Gastrocnemius medialis (tissue), 4 donors: ENCODE measurements at regions not wholly inside any gene's neighbourhood (a gene's known extent, or its start where the extent isn't known, plus 50 kb on each side); places are given as distances from the start of the nearest gene placed in this dataset.

Source experiments
- ATAC-seq, 2 donors: fragments of 150-250 bp; one replicate each; pipeline ENCODE4 v1.9.1; 2016
- DNase-seq, 2 donors: peaks; one replicate each; pipeline ENCODE4 v3.0.0-alpha.2; 2019
- H3K27ac ChIP-seq, 4 donors: fragments of 200-600 bp; sonication (generic); 1 replicate in 1 of 4; 2 replicates in 3 of 4; pipeline ENCODE4 v1.5.1; 2016 to 2018; ENCODE audit warnings: mild to moderate bottlenecking in 2 of 4, moderate library complexity in 1 of 4
- H3K27me3 ChIP-seq, 3 donors: fragments of 200-600 bp; sonication (generic) in 2 of 3; 1 replicate in 1 of 3; 2 replicates in 2 of 3; pipeline versions ENCODE4 v1.5.1 to v1.6.0; 2016 to 2019; ENCODE audit warnings: mild to moderate bottlenecking in 1 of 3, moderate library complexity in 1 of 3
- H3K36me3 ChIP-seq, 2 donors: fragments of 200-600 bp; sonication (generic) in 1 of 2; one replicate each; pipeline ENCODE4 v1.5.1; 2017 to 2018
- H3K4me1 ChIP-seq, 2 donors: fragments of 200-600 bp; sonication (generic) in 1 of 2; one replicate each; pipeline ENCODE4 v1.5.1; 2016 to 2017; ENCODE audit warnings: mild to moderate bottlenecking in 2 of 2
- H3K4me3 ChIP-seq, 4 donors: fragments of 200-600 bp; sonication (generic) in 3 of 4; 1 replicate in 1 of 4; 2 replicates in 3 of 4; pipeline ENCODE4 v1.5.1; 2016 to 2019; ENCODE audit warnings: mild to moderate bottlenecking in 2 of 4
- H3K9me3 ChIP-seq, 3 donors: fragments of 200-600 bp; sonication (generic) in 2 of 3; 1 replicate in 1 of 3; 2 replicates in 2 of 3; pipeline ENCODE4 v1.5.1; 2016 to 2019
- CTCF ChIP-seq, 5 experiments: fragments of 450-650 bp in 3 of 5; fragments of 200-600 bp in 2 of 5; sonication (generic) in 2 of 5; IDR thresholded peaks in 4 of 5; conservative IDR thresholded peaks in 1 of 5; 1 replicate in 4 of 5; 2 replicates in 1 of 5; pipeline ENCODE4 v1.5.1; 2016 to 2019; ENCODE audit warnings: antibody characterized with exemption in 5 of 5, mild to moderate bottlenecking in 3 of 5, moderate library complexity in 3 of 5
- POLR2A ChIP-seq, 2 donors: fragments of 450-650 bp; IDR thresholded peaks; one replicate each; pipeline ENCODE4 v1.6.1; 2017; ENCODE audit warnings: antibody characterized with exemption in 2 of 2, mild to moderate bottlenecking in 2 of 2, moderate library complexity in 2 of 2
- in situ Hi-C, 4 donors: fragments of 200-750 bp; cut with MboI; loops; one replicate each; pipeline versions ENCODE4 v1.15.0 to v1.8.0; 2017; ENCODE audit warnings: low sequenced_read_pairs in 4 of 4
- intact Hi-C: fragments of 100-400 bp; cut with DNase I; formaldehyde crosslinking; loops from one replicate; pipeline ENCODE4 v1.15.1; 2023; ENCODE audit warnings: low total_unique reads

DNA sequence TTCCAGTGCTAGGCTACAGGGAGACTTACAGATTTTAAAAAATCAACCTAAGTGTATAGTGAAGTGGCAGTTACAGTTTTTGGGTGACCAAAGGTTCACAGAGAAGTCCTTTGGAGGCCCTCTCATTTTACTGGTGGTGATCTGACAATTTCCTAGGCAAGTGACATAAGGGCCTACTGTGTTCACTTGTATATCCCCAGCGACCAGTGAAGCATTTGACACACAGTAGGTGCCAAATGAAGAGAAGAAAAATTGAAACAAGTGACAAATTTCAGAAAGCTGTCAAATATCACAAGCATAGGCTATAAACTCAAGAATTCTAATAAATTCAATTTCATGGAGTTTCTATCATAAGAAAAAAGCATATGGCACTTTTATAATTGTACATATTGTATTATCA lies 89.5 kb downstream of the RPL22L1 start:
- TF ChIP-seq CTCF (IDR thresholded peaks at IDR 0.05 in 4 of 5, conservative IDR thresholded peaks at IDR 0.05 in 1 of 5) = no peak
- TF ChIP-seq POLR2A (IDR thresholded peaks at IDR 0.05) = no peak
- in situ Hi-C loops = no loop called here
- no peak for ATAC-seq

DNA sequence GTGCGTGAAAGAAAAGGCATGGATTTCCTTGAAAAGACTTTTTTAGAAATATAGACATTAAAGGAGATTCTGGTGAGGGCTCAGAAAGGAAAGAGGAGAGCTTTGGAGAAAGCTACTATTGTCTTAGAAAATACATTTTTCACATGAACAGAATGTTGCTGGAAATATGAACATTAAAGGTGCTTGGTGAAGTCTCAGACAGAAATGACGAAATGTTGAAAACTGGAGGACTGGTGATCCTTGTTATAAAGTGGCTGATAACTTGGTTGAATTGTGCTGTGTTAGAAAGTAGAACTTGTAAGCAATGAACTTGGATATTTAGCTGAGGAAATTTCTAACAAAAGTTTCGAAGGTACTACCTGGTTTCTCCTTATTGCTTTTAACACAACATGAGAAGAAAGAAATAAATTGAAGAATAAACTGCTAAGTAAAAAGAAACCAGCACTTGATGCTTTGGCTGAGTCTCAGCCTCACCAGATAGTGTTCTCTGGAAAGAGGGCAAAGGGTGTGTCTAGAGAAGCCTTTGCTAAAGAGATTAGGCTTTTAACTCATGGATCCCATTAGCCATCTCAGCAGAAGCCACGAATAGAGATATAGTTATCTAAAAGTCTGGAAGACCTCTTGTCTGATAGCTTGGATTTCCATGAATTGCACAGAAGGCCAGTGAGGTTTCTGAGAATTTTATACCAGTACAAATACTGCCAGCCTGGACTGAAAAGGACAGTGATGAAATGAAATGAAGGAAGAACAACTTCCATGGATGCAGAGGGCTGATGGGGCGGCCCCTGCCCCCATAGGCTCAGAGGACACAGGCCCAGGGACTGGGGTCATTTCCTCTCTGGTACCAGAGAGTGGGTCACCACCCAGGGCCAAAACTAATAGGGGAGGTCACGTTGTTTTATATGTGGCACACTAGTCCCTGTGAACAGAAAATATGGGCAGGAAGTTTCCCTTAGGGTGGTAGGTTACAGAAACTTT lies 91.5 kb downstream of the RPL22L1 start:
- intact Hi-C loops = no loop called here
- H3K4me3 ChIP-seq = no peak overlapping the region
- ATAC-seq (no peak), DNase-seq (no peak)
- no peaks in the 10 kb centered on the region for H3K4me1 ChIP-seq
- H3K9me3 ChIP-seq = no peaks in the 10 kb centered on the region
- H3K36me3 ChIP-seq = no peaks in the 10 kb centered on the region
- in situ Hi-C loops = no loop called here
- TF ChIP-seq CTCF (IDR thresholded peaks at IDR 0.05 in 4 of 5, conservative IDR thresholded peaks at IDR 0.05 in 1 of 5) (no peak), POLR2A (IDR thresholded peaks at IDR 0.05) (no peak)
- H3K27me3 ChIP-seq = no peaks in the 10 kb centered on the region
- no peak overlapping the region for H3K27ac ChIP-seq

More for the DNA sequence above, 89.5 kb downstream of the RPL22L1 start:
- H3K27ac ChIP-seq = no peak overlapping the region
- H3K9me3 ChIP-seq = no peaks in the 10 kb centered on the region
- H3K27me3 ChIP-seq = peaks cover 0 to 3% (median 0%) of the 10 kb centered on the region in 3 donors
- DNase-seq = no peak
- H3K4me1 ChIP-seq = no peaks in the 10 kb centered on the region
- H3K4me3 ChIP-seq = no peak overlapping the region
- intact Hi-C loops = no loop called here
- H3K36me3 ChIP-seq = no peaks in the 10 kb centered on the region

- in situ Hi-C loops (no loop called here), intact Hi-C loops (no loop called here)
- no peak for TF ChIP-seq CTCF (IDR thresholded peaks at IDR 0.05 in 4 of 5, conservative IDR thresholded peaks at IDR 0.05 in 1 of 5)
- TF ChIP-seq POLR2A (IDR thresholded peaks at IDR 0.05) = no peak
- H3K4me1 ChIP-seq = no peaks in the 10 kb centered on the region
- ATAC-seq (no peak), DNase-seq (no peak)
- H3K27ac ChIP-seq = no peak overlapping the region
- H3K4me3 ChIP-seq = no peak overlapping the region
- no peaks in the 10 kb centered on the region for H3K36me3 ChIP-seq
- H3K9me3 ChIP-seq = no peaks in the 10 kb centered on the region
- H3K27me3 ChIP-seq = no peaks in the 10 kb centered on the region
Observed at GRCh38 chr3:170777564-170777926, 92.5 kb downstream of the RPL22L1 start.

- DNase-seq (no peak), ATAC-seq (no peak)
- no peaks in the 10 kb centered on the region for H3K9me3 ChIP-seq
- intact Hi-C loops (no loop called here), in situ Hi-C loops (no loop called here)
- no peaks in the 10 kb centered on the region for H3K27me3 ChIP-seq
- H3K4me3 ChIP-seq = no peak overlapping the region
- no peak overlapping the region for H3K27ac ChIP-seq
- TF ChIP-seq POLR2A (IDR thresholded peaks at IDR 0.05) = no peak
- TF ChIP-seq CTCF (IDR thresholded peaks at IDR 0.05 in 4 of 5, conservative IDR thresholded peaks at IDR 0.05 in 1 of 5) = no peak
- no peaks in the 10 kb centered on the region for H3K36me3 ChIP-seq
- no peaks in the 10 kb centered on the region for H3K4me1 ChIP-seq
Observed at GRCh38 chr3:170776887-170777563, 93.0 kb downstream of the RPL22L1 start.
